Bronchial epithelial cell (primary cell): ENCODE measurements at regions not wholly inside any gene's neighbourhood (a gene's known extent, or its start where the extent isn't known, plus 50 kb on each side); places are given as distances from the start of the nearest gene placed in this dataset.

ENCODE experiments used
- DNase-seq: peaks from one replicate; pipeline ENCODE4 v3.0.0-alpha.2; 2010; ENCODE audit warnings: low read depth
- FAIRE-seq: peaks from 2 replicates; lab custom pipeline; 2011; peaks lifted over from hg19 to GRCh38; lab: Jason Lieb, UNC
- H3K27me3 ChIP-seq: 2 replicates; pipeline ENCODE4 v1.5.1; 2011; ENCODE audit warnings: low read length; ENCODE audit not compliant: control insufficient read depth, insufficient read depth
- H3K36me3 ChIP-seq: 2 replicates; pipeline ENCODE4 v1.5.1; 2011; ENCODE audit warnings: low read length; ENCODE audit not compliant: control insufficient read depth, insufficient read depth
- H3K4me3 ChIP-seq: 2 replicates; pipeline ENCODE4 v1.5.1; 2011; ENCODE audit warnings: mild to moderate bottlenecking, low read depth, low read length, control low read depth
- TF ChIP-seq, protein P1 (sequence below): IDR thresholded peaks from 2 replicates; pipeline ENCODE4 v1.5.1; 2011; ENCODE audit warnings: mild to moderate bottlenecking, moderate library complexity, low read length, control low read depth, inconsistent platforms; ENCODE audit not compliant: insufficient read depth, severe bottlenecking

DNA sequence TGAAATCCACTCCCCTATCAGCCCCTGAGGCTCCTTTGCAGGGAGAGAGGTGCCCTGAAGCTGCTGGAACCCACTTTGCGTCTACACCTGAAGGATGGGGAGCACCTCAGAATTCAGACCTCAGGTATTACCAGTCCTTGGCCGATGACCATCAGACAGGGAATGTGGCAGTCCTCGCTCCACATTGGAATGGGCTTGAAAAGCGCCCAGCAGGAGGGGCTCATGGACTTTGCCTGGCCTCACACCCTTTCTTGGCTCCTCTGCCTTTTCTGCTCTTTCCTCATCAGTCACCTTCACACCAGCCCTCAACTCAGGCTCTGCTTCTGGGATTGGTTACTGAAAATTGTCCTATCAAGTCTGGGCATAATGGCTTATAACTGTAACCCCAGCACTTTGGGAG lies 83.9 kb downstream of the BARX1 start:
- DNase-seq: no peak
- TF ChIP-seq, protein P1, sequence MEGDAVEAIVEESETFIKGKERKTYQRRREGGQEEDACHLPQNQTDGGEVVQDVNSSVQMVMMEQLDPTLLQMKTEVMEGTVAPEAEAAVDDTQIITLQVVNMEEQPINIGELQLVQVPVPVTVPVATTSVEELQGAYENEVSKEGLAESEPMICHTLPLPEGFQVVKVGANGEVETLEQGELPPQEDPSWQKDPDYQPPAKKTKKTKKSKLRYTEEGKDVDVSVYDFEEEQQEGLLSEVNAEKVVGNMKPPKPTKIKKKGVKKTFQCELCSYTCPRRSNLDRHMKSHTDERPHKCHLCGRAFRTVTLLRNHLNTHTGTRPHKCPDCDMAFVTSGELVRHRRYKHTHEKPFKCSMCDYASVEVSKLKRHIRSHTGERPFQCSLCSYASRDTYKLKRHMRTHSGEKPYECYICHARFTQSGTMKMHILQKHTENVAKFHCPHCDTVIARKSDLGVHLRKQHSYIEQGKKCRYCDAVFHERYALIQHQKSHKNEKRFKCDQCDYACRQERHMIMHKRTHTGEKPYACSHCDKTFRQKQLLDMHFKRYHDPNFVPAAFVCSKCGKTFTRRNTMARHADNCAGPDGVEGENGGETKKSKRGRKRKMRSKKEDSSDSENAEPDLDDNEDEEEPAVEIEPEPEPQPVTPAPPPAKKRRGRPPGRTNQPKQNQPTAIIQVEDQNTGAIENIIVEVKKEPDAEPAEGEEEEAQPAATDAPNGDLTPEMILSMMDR: no peak
- Histone ChIP-seq H3K36me3 (no peaks in the 10 kb centered on the region), H3K4me3 (no peak overlapping the region), H3K27me3 (no peaks in the 10 kb centered on the region)
- FAIRE-seq: no peak

DNA sequence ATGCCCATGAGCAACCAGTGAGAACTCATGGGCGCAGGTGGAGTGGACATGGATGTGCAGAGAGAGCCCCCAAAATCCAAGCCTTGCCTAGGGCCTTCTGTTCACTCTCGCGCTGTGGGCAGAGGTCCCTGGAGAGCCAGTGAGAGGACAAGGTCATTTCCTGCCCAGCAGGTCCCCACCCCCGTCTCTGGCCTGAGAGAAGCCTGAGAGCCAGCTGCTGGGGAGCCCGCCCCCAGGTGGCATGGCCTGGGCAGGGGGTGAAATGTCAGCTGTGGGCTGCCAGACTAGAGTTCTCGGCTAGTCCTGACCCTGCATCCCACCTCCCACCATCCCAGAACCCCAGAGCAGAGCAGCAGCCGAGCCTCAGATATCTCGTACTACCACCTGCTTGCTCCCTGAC lies 85.3 kb downstream of the BARX1 start:
- Histone ChIP-seq H3K27me3 (no peaks in the 10 kb centered on the region), H3K36me3 (no peaks in the 10 kb centered on the region), H3K4me3 (no peak overlapping the region)
- TF ChIP-seq, protein P1: no peak
- FAIRE-seq: no peak
- DNase-seq: no peak

DNA sequence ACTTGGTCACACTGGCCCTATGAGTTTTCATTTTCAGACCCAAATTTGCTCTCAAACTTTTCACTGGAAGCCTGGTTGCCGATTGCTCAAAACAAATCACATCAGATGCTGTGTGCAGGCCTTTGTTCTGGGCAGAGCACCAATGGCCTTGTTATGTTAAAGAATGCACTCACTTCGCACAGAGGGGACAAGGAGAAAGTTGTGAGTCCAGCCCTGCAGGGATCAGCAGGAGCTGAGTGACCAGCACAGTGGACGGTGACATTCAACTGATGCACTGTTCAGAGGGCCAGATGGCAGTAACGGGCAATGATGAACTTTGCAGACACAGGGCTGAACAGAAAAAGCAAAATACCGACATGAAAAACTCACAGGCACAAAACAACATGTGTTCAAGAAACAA lies 86.1 kb downstream of the BARX1 start:
- FAIRE-seq (no peak), DNase-seq (no peak)
- H3K4me3 ChIP-seq: no peak overlapping the region
- H3K36me3 ChIP-seq: no peaks in the 10 kb centered on the region
- TF ChIP-seq, protein P1: no peak
- no peaks in the 10 kb centered on the region for H3K27me3 ChIP-seq

DNA sequence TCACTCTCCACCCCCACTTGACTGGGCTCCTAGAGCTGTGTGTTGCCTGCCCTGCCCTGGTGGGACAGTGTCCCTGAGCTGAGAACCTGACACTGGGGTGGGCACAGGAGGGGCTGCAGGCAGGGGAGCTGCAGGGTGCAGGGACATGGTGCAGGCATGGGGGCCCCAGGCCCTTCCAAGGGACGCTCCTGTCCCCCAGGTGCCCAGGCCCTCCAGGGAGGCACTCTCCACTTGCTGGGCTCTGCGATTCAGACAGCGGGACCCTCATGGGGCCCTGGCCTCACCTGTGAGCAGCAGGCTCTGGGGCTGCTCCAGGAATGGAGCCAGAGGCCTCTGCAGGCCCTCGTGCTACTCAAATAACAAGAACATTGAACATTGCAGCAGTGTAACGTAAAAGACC lies 89.4 kb downstream of the BARX1 start:
- Histone ChIP-seq H3K27me3 (no peaks in the 10 kb centered on the region), H3K36me3 (no peaks in the 10 kb centered on the region), H3K4me3 (no peak overlapping the region)
- FAIRE-seq: no peak
- no peak for DNase-seq
- TF ChIP-seq, protein P1: no peak

DNA sequence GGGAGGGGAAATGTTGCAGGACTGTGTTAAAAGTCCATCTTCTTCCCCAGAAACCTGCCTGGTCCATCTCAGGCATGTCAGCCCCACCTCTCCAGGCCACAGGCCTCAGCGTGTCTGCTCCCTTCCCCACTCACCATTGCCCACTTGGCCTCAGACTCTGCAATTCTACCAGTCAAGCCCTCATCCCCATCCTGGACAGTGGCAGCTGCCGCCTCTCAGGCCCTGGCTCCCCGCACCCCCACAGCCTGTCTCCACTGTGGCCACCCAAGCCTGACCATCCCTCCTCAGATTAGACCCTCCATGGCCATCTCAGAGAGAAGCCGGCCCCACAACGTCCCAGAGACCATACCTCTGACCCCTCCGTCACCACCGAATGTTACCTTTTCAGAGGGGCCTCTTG lies 89.9 kb downstream of the BARX1 start:
- TF ChIP-seq, protein P1: no peak
- H3K27me3 ChIP-seq: peaks cover 3% of the 10 kb centered on the region
- DNase-seq (no peak), FAIRE-seq (no peak)
- no peak overlapping the region for H3K4me3 ChIP-seq
- no peaks in the 10 kb centered on the region for H3K36me3 ChIP-seq

DNA sequence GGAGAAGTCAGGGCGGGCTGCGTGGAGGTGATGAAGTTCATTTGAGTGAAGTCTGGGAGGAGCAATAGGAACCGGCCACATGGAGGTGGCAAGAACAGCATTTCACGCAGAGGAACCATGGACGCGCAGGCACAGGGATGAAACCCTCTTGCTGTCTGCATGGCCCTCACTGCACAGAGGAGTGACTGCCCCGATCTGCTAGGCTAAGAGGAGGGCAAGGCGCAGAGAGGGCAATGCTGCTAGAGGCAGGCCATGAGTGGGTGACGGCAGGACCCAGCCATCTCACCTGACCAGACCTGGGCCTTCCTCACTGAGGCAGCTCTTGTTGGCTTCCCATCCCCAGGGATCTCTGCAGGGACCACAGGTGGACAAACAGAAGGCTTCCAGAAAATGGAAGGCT lies 90.3 kb downstream of the BARX1 start:
- H3K36me3 ChIP-seq: no peaks in the 10 kb centered on the region
- H3K27me3 ChIP-seq: peaks cover 3% of the 10 kb centered on the region
- FAIRE-seq (no peak), DNase-seq (no peak)
- no peak overlapping the region for H3K4me3 ChIP-seq
- TF ChIP-seq, protein P1: no peak
